ENCODE measurements at regions not wholly inside any gene's neighbourhood (a gene's known extent, or its start where the extent isn't known, plus 50 kb on each side); places are given as distances from the start of the nearest gene placed in this dataset.

DNA sequence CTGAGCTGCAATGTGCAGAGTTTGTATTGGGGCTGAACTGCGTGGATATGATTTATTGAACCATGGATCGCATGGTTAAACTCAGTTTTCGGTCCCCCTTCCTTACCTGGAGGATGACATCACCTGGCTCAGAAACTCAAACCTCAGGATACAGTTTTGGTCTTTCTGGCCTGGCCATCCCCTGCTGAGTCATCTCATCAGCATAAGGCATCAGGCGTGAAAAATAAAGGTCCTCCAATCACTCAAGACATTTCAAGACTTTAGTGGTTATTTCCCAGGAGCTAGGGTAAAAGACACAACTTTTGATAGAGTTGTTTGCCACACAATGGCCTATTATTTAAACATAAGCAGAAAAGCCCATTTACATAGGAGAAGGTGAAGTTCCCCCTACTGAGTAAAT, 631.1 kb upstream of the TMEM132C start:
- ATAC-seq (no peak), DNase-seq (no peak)
- intact Hi-C loops (cut with DNase I): no loop called here
- 83 to 87% (median 85%) methylated on average over 4 of the region's 4 CpGs for WGBS, 4 donors
- H3K27ac ChIP-seq: no peak overlapping the region
- TF ChIP-seq, protein P1, sequence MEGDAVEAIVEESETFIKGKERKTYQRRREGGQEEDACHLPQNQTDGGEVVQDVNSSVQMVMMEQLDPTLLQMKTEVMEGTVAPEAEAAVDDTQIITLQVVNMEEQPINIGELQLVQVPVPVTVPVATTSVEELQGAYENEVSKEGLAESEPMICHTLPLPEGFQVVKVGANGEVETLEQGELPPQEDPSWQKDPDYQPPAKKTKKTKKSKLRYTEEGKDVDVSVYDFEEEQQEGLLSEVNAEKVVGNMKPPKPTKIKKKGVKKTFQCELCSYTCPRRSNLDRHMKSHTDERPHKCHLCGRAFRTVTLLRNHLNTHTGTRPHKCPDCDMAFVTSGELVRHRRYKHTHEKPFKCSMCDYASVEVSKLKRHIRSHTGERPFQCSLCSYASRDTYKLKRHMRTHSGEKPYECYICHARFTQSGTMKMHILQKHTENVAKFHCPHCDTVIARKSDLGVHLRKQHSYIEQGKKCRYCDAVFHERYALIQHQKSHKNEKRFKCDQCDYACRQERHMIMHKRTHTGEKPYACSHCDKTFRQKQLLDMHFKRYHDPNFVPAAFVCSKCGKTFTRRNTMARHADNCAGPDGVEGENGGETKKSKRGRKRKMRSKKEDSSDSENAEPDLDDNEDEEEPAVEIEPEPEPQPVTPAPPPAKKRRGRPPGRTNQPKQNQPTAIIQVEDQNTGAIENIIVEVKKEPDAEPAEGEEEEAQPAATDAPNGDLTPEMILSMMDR (IDR thresholded peaks at IDR 0.05): no peak
- TF ChIP-seq POLR2A (IDR thresholded peaks at IDR 0.05): no peak
- no peaks in the 10 kb centered on the region for H3K9me3 ChIP-seq
- peaks cover 0 to 7% (median 0%) of the 10 kb centered on the region in 9 donors for H3K27me3 ChIP-seq
- no peak overlapping the region for H3K4me3 ChIP-seq
- no peaks in the 10 kb centered on the region for H3K36me3 ChIP-seq
- H3K4me1 ChIP-seq: peaks cover 0 to 4% (median 0%) of the 10 kb centered on the region in 12 donors

DNA sequence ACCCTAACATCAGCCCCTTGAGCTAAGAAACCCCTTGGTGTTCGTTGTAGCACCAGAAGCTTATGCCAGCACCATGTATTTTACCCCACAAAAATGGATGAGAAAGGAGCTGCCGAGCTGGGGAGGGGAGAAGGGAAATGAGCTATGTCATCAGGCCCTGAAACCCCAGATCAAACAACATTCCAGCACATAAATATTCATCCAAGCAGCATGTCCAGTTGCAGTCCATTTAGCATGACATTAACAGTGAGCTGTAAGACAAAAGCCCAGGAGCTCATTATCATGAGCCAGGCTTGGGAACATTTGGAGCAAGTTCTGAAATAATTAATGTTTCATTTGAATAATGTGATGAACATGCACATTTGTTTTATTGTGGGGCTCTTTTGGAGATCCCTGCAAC, 630.1 kb upstream of the TMEM132C start:
- Histone ChIP-seq H3K36me3 (no peaks in the 10 kb centered on the region), H3K4me1 (peaks cover 0 to 6% (median 0%) of the 10 kb centered on the region in 12 donors), H3K4me3 (no peak overlapping the region), H3K9me3 (no peaks in the 10 kb centered on the region), H3K27me3 (peaks cover 0 to 7% (median 0%) of the 10 kb centered on the region in 9 donors), H3K27ac (no peak overlapping the region)
- WGBS, 4 donors: 40 to 50% (median 44%) methylated on average over 2 of the region's 2 CpGs
- TF ChIP-seq, protein P1 (IDR thresholded peaks at IDR 0.05): no peak
- TF ChIP-seq POLR2A (IDR thresholded peaks at IDR 0.05): no peak
- no peak for ATAC-seq
- DNase-seq: no peak
- intact Hi-C loops (cut with DNase I): no loop called here

DNA sequence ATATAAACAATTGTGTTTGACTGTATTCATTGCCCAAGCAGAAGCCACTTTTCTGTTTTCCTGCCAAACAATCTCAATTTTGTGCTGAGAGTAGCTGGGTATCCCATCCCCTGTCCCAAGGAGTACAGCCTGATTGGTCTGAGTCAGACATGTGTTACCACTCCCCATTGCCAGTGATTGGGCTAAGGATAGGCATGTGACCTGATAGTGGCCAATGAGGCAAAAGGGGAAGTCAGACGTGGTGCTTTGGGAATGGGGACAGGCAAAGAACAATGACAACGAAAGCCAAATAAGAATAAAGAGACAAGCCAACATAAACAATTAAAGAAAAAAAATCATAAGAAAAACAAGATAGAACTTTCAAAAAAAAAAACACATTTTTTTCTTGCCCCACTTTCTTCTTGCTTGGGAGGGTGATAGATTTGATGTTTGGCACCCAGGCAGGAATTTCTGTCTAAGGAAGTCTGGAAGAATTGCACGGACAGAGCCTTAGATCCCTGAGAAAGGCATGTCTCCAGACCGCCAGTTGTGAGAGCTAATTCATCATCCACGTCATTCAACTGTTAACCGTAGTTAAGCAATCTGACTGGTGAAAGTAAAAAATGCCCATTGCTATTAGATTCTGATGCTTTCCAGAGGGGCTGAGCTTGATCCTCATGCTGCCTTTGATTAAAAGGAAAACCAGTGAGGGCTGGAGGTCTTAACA, 626.6 kb upstream of the TMEM132C start:
- H3K27me3 ChIP-seq: no peaks in the 10 kb centered on the region
- intact Hi-C loops (cut with DNase I): no loop called here
- H3K36me3 ChIP-seq: no peaks in the 10 kb centered on the region
- TF ChIP-seq POLR2A (IDR thresholded peaks at IDR 0.05): no peak
- TF ChIP-seq, protein P1 (IDR thresholded peaks at IDR 0.05): no peak
- H3K4me1 ChIP-seq: peaks cover 0 to 6% (median 0%) of the 10 kb centered on the region in 12 donors
- peaks cover 0 to under 1% (median 0%) of the 10 kb centered on the region in 12 donors for H3K9me3 ChIP-seq
- peak overlapping the region in 1 of 12 donors; percentile 16 for H3K4me3 ChIP-seq
- ATAC-seq: peak; percentile 77 to 86 (median 82)
- WGBS, 4 donors: 51 to 58% (median 52%) methylated on average over 6 of the region's 6 CpGs
- H3K27ac ChIP-seq: peak overlapping the region in 3 of 12 donors; percentile 0 to 16 (median 5)
- peak in 2 of 5 donors; percentile 15 to 22 for DNase-seq

- Histone ChIP-seq H3K27ac (no peak overlapping the region), H3K4me1 (peaks cover 0 to 6% (median 0%) of the 10 kb centered on the region in 12 donors), H3K36me3 (no peaks in the 10 kb centered on the region), H3K4me3 (no peak overlapping the region), H3K9me3 (peaks cover 0 to 6% (median 0%) of the 10 kb centered on the region in 12 donors), H3K27me3 (no peaks in the 10 kb centered on the region)
- intact Hi-C loops (cut with DNase I): no loop called here
- ATAC-seq (no peak), DNase-seq (no peak)
- WGBS, 4 donors: 70 to 84% (median 75%) methylated on average over 7 to 8 of the region's 8 CpGs
- TF ChIP-seq POLR2A (IDR thresholded peaks at IDR 0.05): no peak
Measured at GRCh38 chr12:127642208-127642607, 624.8 kb upstream of the TMEM132C start.

Data from heart left ventricle (tissue), 16 donors.